HepG2 (cell line): ENCODE measurements at regions not wholly inside any gene's neighbourhood (a gene's known extent, or its start where the extent isn't known, plus 50 kb on each side); places are given as distances from the start of the nearest gene placed in this dataset.
A peak's percentile ranks its signal among the peaks of the same experiment; 100 is the strongest.

Experiments used
- ATAC-seq: fragments of 200-7000 bp; cut with Tn5 transposase; 3 replicates; pipeline ENCODE4 v1.9.1; 2020; ENCODE audit warnings: mild to moderate bottlenecking, moderate library complexity
- BruUV-seq: library from RNA; stranded (reverse); fragments of 400-500 nt; replicated peaks from 2 replicates; lab custom pipeline; 2021; lab: Mats Ljungman, UMichigan
- CTCF ChIA-PET: fragments of 300-600 bp; formaldehyde crosslinking; extraction: SDS; loops from one replicate; lab custom pipeline; 2021; ENCODE audit warnings: low total read pairs, inconsistent platforms, low intra/inter-chr PET ratio; lab: Yijun Ruan, JAX
- POLR2A ChIA-PET: fragments of 350-600 bp; sonication (Branson Sonifier 250); formaldehyde crosslinking; loops from one replicate; lab custom pipeline; 2020; ENCODE audit warnings: antibody characterized with exemption, inconsistent platforms; lab: Yijun Ruan, JAX
- DNase-seq: peaks from one replicate; pipeline ENCODE4 v3.0.0-alpha.2; 2015; ENCODE audit warnings: low spot score
- FAIRE-seq: peaks from 3 replicates; lab custom pipeline; 2011; peaks lifted over from hg19 to GRCh38; lab: Jason Lieb, UNC
- H2AFZ ChIP-seq: one replicate; pipeline ENCODE4 v1.6.1; 2011; ENCODE audit warnings: low read length, inconsistent platforms
- H3K27ac ChIP-seq: fragments of 300-600 bp; 3 replicates; pipeline ENCODE4 v1.8.0; 2011; ENCODE audit warnings: mixed run types, mild to moderate bottlenecking, mixed read lengths, low read length, inconsistent platforms; ENCODE audit not compliant: insufficient read depth; ENCODE audit errors: extremely low read length
- H3K27me3 ChIP-seq, 2 experiments: fragments of 200-600 bp in 1 of 2; 2 replicates in 1 of 2; 3 replicates in 1 of 2; pipeline versions ENCODE4 v1.6.0 to v1.8.0; 2011; ENCODE audit warnings: low read length in 2 of 2, mild to moderate bottlenecking in 2 of 2, moderate library complexity in 2 of 2, inconsistent platforms in 1 of 2; ENCODE audit not compliant: insufficient read depth in 2 of 2, control insufficient read depth in 1 of 2
- H3K36me3 ChIP-seq, 2 experiments: fragments of 200-600 bp in 1 of 2; replicated peaks in 1 of 2; 2 replicates in 1 of 2; 3 replicates in 1 of 2; pipeline versions ENCODE4 v1.5.1 to v1.8.0; 2011; ENCODE audit warnings: low read length in 2 of 2, inconsistent platforms in 1 of 2; ENCODE audit not compliant: insufficient read depth in 2 of 2, control insufficient read depth in 1 of 2
- H3K4me1 ChIP-seq: 2 replicates; pipeline ENCODE4 v1.5.1; 2012; ENCODE audit warnings: low read length, inconsistent platforms; ENCODE audit not compliant: insufficient read depth
- H3K4me2 ChIP-seq: 2 replicates; pipeline ENCODE4 v1.6.0; 2011; ENCODE audit warnings: low read depth, low read length, inconsistent platforms
- H3K4me3 ChIP-seq, 3 experiments: fragments of 200-600 bp in 1 of 3; sonication (generic), shearing (Covaris generic) in 1 of 3; replicated peaks in 1 of 3; 2 replicates each; pipeline ENCODE4 v1.5.1; 2011 to 2016; ENCODE audit warnings: low read length in 3 of 3, inconsistent platforms in 2 of 3, low read depth in 2 of 3, mild to moderate bottlenecking in 2 of 3, control low read depth in 1 of 3, mixed read lengths in 1 of 3; ENCODE audit not compliant: insufficient read depth in 1 of 3
- H3K79me2 ChIP-seq: one replicate; pipeline ENCODE4 v1.6.1; 2011; ENCODE audit warnings: low read length, inconsistent platforms; ENCODE audit not compliant: insufficient read depth
- H3K9ac ChIP-seq: 2 replicates; pipeline ENCODE4 v1.6.0; 2011; ENCODE audit warnings: mild to moderate bottlenecking, low read depth, low read length, inconsistent platforms; ENCODE audit not compliant: insufficient read depth
- H3K9me3 ChIP-seq: 2 replicates; pipeline ENCODE4 v1.5.1; 2012; ENCODE audit warnings: mild to moderate bottlenecking, low read length
- H4K20me1 ChIP-seq: 2 replicates; pipeline ENCODE4 v1.6.0; 2011; ENCODE audit warnings: inconsistent platforms, mild to moderate bottlenecking, low read length, moderate library complexity; ENCODE audit not compliant: insufficient read depth
- DPF2 ChIP-seq: sonication (generic); formaldehyde crosslinking; IDR thresholded peaks from 2 replicates; pipeline ENCODE4 v1.4.0; 2020; ENCODE audit warnings: mild to moderate bottlenecking, low read depth, missing genetic modification reagents, borderline replicate concordance
- MAFF ChIP-seq: IDR thresholded peaks from 2 replicates; pipeline ENCODE4 v1.6.1; 2011; ENCODE audit warnings: low read depth, low read length, improper control_type of control experiment
- MAFK ChIP-seq, 2 experiments: IDR thresholded peaks in 1 of 2; conservative IDR thresholded peaks in 1 of 2; 2 replicates each; pipeline ENCODE4 v1.6.1; 2011; ENCODE audit warnings: improper control_type of control experiment in 2 of 2, low read length in 2 of 2
- SOX5 ChIP-seq: IDR thresholded peaks from 2 replicates; pipeline ENCODE4 v1.6.1; 2016; ENCODE audit warnings: borderline replicate concordance
- TCF7 ChIP-seq: sonication (generic); IDR thresholded peaks from 2 replicates; pipeline ENCODE4 v1.6.1; 2016; ENCODE audit warnings: antibody characterized with exemption, low read depth
- ZMAT5 ChIP-seq: sonication (generic); formaldehyde crosslinking; IDR thresholded peaks from 2 replicates; pipeline ENCODE4 v1.5.0; 2020; ENCODE audit warnings: mild to moderate bottlenecking, low read depth, missing genetic modification reagents, borderline replicate concordance
- ZNF20 ChIP-seq: sonication (generic); formaldehyde crosslinking; IDR thresholded peaks from 2 replicates; pipeline ENCODE4 v1.4.0; 2020; ENCODE audit warnings: mild to moderate bottlenecking, moderate library complexity, missing genetic modification reagents
- ZNF33A ChIP-seq: sonication (generic); formaldehyde crosslinking; IDR thresholded peaks from 2 replicates; pipeline ENCODE4 v1.5.1; 2020; ENCODE audit warnings: missing genetic modification reagents, mild to moderate bottlenecking, moderate library complexity, borderline replicate concordance
- ZNF850 ChIP-seq: sonication (generic); formaldehyde crosslinking; conservative IDR thresholded peaks from 2 replicates; pipeline ENCODE4 v1.9.0; 2021; ENCODE audit warnings: mild to moderate bottlenecking, missing genetic modification reagents
- WGBS: methylation state at CpG from one replicate; pipeline ENCODE4 v1.1.6; 2017; ENCODE audit warnings: low lambda C conversion rate; 5-methylcytosine and 5-hydroxymethylcytosine counted together
- in situ Hi-C: cut with HindIII; loops from 2 replicates; pipeline ENCODE4 v1.10.0; 2017; ENCODE audit warnings: low pct_unique_long_range_greater_than_20kb; ENCODE audit not compliant: extremely low pct_ligation_motif_present
- intact Hi-C: fragments of 100-400 bp; cut with micrococcal nuclease; formaldehyde crosslinking; loops from one replicate; pipeline ENCODE4 v1.10.0; 2022; ENCODE audit not compliant: unreplicated experiment

DNA sequence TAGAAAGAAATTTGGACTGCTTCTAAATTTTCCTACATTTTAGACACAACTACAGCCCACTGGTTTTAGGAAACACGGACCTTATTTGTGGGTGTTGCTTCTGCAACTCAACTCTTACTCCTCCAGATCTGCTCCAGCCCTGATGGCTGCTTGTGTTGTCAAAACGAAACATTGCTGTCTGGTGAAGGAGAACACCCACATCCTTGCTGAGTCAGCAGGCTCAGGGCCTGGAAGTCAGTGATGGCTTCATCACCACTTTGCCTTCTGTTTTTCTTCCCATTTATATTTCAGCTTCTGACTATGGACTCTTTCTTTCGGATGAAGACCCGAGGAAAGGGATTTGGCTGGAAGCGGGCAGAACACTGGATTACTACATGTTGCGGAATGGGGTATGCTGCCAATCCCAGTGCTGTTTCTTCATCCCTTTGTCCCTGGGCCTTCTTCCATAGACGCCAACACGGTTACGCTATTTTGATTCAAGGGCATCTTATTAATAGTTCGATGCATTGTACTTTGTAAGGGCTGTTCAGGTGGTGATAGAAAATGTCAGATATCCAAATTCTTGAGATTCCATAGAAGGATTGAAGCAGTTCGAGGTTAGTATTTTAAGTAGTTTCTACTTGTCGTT, 392.6 kb upstream of the TPM1 start:
- H2AFZ ChIP-seq, result no peak overlapping the region
- no peak for TF ChIP-seq DPF2
- TF ChIP-seq ZNF20 (CRISPR knock-in tag), result no peak
- TF ChIP-seq ZNF33A (CRISPR knock-in tag), result no peak
- TF ChIP-seq MAFF, result peak; percentile 80
- no peak for TF ChIP-seq ZMAT5
- no peak for TF ChIP-seq ZNF850 (CRISPR knock-in tag)
- TF ChIP-seq MAFK (conservative IDR thresholded peaks at IDR 0.05 in 1 of 2, IDR thresholded peaks at IDR 0.05 in 1 of 2; ENCODE audit: low read length in 2 of 2), result peak; percentile 79 to 90
- intact Hi-C loops, result loop anchor here (2.0 kb wide), 1 partner anchor 259 kb away; the partner anchor contains the start of gene TLN2
- DNase-seq (no peak), FAIRE-seq (no peak), ATAC-seq (no peak)
- H3K79me2 ChIP-seq, result no peaks in the 10 kb centered on the region
- WGBS, result 92% methylated on average over 12 of the region's 12 CpGs
- no peak overlapping the region for H3K4me3 ChIP-seq
- H3K9ac ChIP-seq, result no peak overlapping the region
- no peaks in the 10 kb centered on the region for H4K20me1 ChIP-seq
- in situ Hi-C loops, result no loop called here
- POLR2A ChIA-PET, result no interaction called here
- CTCF ChIA-PET, result no interaction called here
- H3K4me1 ChIP-seq, result peaks cover 14% of the 10 kb centered on the region
- no peak overlapping the region for H3K27ac ChIP-seq
- no peaks in the 10 kb centered on the region for H3K27me3 ChIP-seq
- no peaks in the 10 kb centered on the region for H3K9me3 ChIP-seq
- H3K4me2 ChIP-seq, result no peak overlapping the region
- peaks cover 0 to 7% of the 10 kb centered on the region in 2 experiments; a peak in 2 of 5 replicates for H3K36me3 ChIP-seq
- BruUV-seq, result no TSS peak

- ATAC-seq (no peak), FAIRE-seq (no peak)
- CTCF ChIA-PET, result no interaction called here
Observed at GRCh38 chr15:62653122-62653521, 389.4 kb upstream of the TPM1 start.

More at GRCh38 chr15:62653122-62653521, 389.4 kb upstream of the TPM1 start:
- no peak overlapping the region for H2AFZ ChIP-seq
- POLR2A ChIA-PET, result no interaction called here
- intact Hi-C loops (no loop called here), in situ Hi-C loops (no loop called here)
- WGBS, result 96% methylated on average over 3 of the region's 3 CpGs
- H3K9me3 ChIP-seq, result no peaks in the 10 kb centered on the region
- no TSS peak for BruUV-seq
- H4K20me1 ChIP-seq, result no peaks in the 10 kb centered on the region
- TF ChIP-seq SOX5 (CRISPR knock-in tag), result no peak
- TF ChIP-seq TCF7, result no peak
- no peaks in the 10 kb centered on the region for H3K79me2 ChIP-seq
- no peaks in the 10 kb centered on the region for H3K4me1 ChIP-seq
- no peak overlapping the region for H3K27ac ChIP-seq
- H3K36me3 ChIP-seq, result peaks cover 0 to 17% of the 10 kb centered on the region in 2 experiments; a peak in 3 of 5 replicates
- H3K4me3 ChIP-seq, result no peak overlapping the region
- H3K4me2 ChIP-seq, result no peak overlapping the region
- no peaks in the 10 kb centered on the region for H3K27me3 ChIP-seq
- no peak for DNase-seq
- H3K9ac ChIP-seq, result no peak overlapping the region
